HepG2 (cell line): ENCODE measurements at regions not wholly inside any gene's neighbourhood (a gene's known extent, or its start where the extent isn't known, plus 50 kb on each side); places are given as distances from the start of the nearest gene placed in this dataset.

Source experiments
- ATAC-seq: fragments of 200-7000 bp; cut with Tn5 transposase; 3 replicates; pipeline ENCODE4 v1.9.1; 2020; ENCODE audit warnings: mild to moderate bottlenecking, moderate library complexity
- BruUV-seq: library from RNA; stranded (reverse); fragments of 400-500 nt; replicated peaks from 2 replicates; lab custom pipeline; 2021; lab: Mats Ljungman, UMichigan
- CTCF ChIA-PET: fragments of 300-600 bp; formaldehyde crosslinking; extraction: SDS; loops from one replicate; lab custom pipeline; 2021; ENCODE audit warnings: low total read pairs, inconsistent platforms, low intra/inter-chr PET ratio; lab: Yijun Ruan, JAX
- POLR2A ChIA-PET: fragments of 350-600 bp; sonication (Branson Sonifier 250); formaldehyde crosslinking; loops from one replicate; lab custom pipeline; 2020; ENCODE audit warnings: antibody characterized with exemption, inconsistent platforms; lab: Yijun Ruan, JAX
- DNase-seq: peaks from one replicate; pipeline ENCODE4 v3.0.0-alpha.2; 2015; ENCODE audit warnings: low spot score
- FAIRE-seq: peaks from 3 replicates; lab custom pipeline; 2011; peaks lifted over from hg19 to GRCh38; lab: Jason Lieb, UNC
- H2AFZ ChIP-seq: one replicate; pipeline ENCODE4 v1.6.1; 2011; ENCODE audit warnings: low read length, inconsistent platforms
- H3K27ac ChIP-seq: fragments of 300-600 bp; 3 replicates; pipeline ENCODE4 v1.8.0; 2011; ENCODE audit warnings: mixed run types, mild to moderate bottlenecking, mixed read lengths, low read length, inconsistent platforms; ENCODE audit not compliant: insufficient read depth; ENCODE audit errors: extremely low read length
- H3K27me3 ChIP-seq, 2 experiments: fragments of 200-600 bp in 1 of 2; 2 replicates in 1 of 2; 3 replicates in 1 of 2; pipeline versions ENCODE4 v1.6.0 to v1.8.0; 2011; ENCODE audit warnings: low read length in 2 of 2, mild to moderate bottlenecking in 2 of 2, moderate library complexity in 2 of 2, inconsistent platforms in 1 of 2; ENCODE audit not compliant: insufficient read depth in 2 of 2, control insufficient read depth in 1 of 2
- H3K36me3 ChIP-seq, 2 experiments: fragments of 200-600 bp in 1 of 2; replicated peaks in 1 of 2; 2 replicates in 1 of 2; 3 replicates in 1 of 2; pipeline versions ENCODE4 v1.5.1 to v1.8.0; 2011; ENCODE audit warnings: low read length in 2 of 2, inconsistent platforms in 1 of 2; ENCODE audit not compliant: insufficient read depth in 2 of 2, control insufficient read depth in 1 of 2
- H3K4me1 ChIP-seq: 2 replicates; pipeline ENCODE4 v1.5.1; 2012; ENCODE audit warnings: low read length, inconsistent platforms; ENCODE audit not compliant: insufficient read depth
- H3K4me2 ChIP-seq: 2 replicates; pipeline ENCODE4 v1.6.0; 2011; ENCODE audit warnings: low read depth, low read length, inconsistent platforms
- H3K4me3 ChIP-seq, 3 experiments: fragments of 200-600 bp in 1 of 3; sonication (generic), shearing (Covaris generic) in 1 of 3; replicated peaks in 1 of 3; 2 replicates each; pipeline ENCODE4 v1.5.1; 2011 to 2016; ENCODE audit warnings: low read length in 3 of 3, inconsistent platforms in 2 of 3, low read depth in 2 of 3, mild to moderate bottlenecking in 2 of 3, control low read depth in 1 of 3, mixed read lengths in 1 of 3; ENCODE audit not compliant: insufficient read depth in 1 of 3
- H3K79me2 ChIP-seq: one replicate; pipeline ENCODE4 v1.6.1; 2011; ENCODE audit warnings: low read length, inconsistent platforms; ENCODE audit not compliant: insufficient read depth
- H3K9ac ChIP-seq: 2 replicates; pipeline ENCODE4 v1.6.0; 2011; ENCODE audit warnings: mild to moderate bottlenecking, low read depth, low read length, inconsistent platforms; ENCODE audit not compliant: insufficient read depth
- H3K9me3 ChIP-seq: 2 replicates; pipeline ENCODE4 v1.5.1; 2012; ENCODE audit warnings: mild to moderate bottlenecking, low read length
- H4K20me1 ChIP-seq: 2 replicates; pipeline ENCODE4 v1.6.0; 2011; ENCODE audit warnings: inconsistent platforms, mild to moderate bottlenecking, low read length, moderate library complexity; ENCODE audit not compliant: insufficient read depth
- ATF7 ChIP-seq, 2 experiments: fragments of 450-650 bp in 1 of 2; sonication (generic) in 1 of 2; formaldehyde crosslinking in 1 of 2; IDR thresholded peaks; 2 replicates each; pipeline versions ENCODE4 v1.4.0 to v1.6.1; 2016 to 2020; ENCODE audit warnings: antibody characterized with exemption in 1 of 2, mild to moderate bottlenecking in 1 of 2, missing genetic modification reagents in 1 of 2
- CEBPB ChIP-seq: IDR thresholded peaks from 2 replicates; pipeline ENCODE4 v1.6.1; 2011; ENCODE audit warnings: low read depth, low read length, improper control_type of control experiment, borderline replicate concordance
- HMG20A ChIP-seq: IDR thresholded peaks from 2 replicates; pipeline ENCODE4 v1.6.1; 2016; ENCODE audit warnings: borderline replicate concordance
- NCOA1 ChIP-seq: sonication (generic); formaldehyde crosslinking; IDR thresholded peaks from 2 replicates; pipeline ENCODE4 v1.9.0; 2021; ENCODE audit warnings: missing genetic modification reagents
- SNAI1 ChIP-seq: sonication (generic); formaldehyde crosslinking; IDR thresholded peaks from 2 replicates; pipeline ENCODE4 v1.5.0; 2020; ENCODE audit warnings: mild to moderate bottlenecking, missing genetic modification reagents, borderline replicate concordance
- ZNF136 ChIP-seq: sonication (generic); formaldehyde crosslinking; IDR thresholded peaks from 2 replicates; pipeline ENCODE4 v1.8.1; 2022; ENCODE audit warnings: low read depth, mild to moderate bottlenecking, moderate library complexity, missing genetic modification reagents
- ZNF343 ChIP-seq: sonication (generic); formaldehyde crosslinking; IDR thresholded peaks from 2 replicates; pipeline ENCODE4 v1.4.0; 2020; ENCODE audit warnings: mild to moderate bottlenecking, missing genetic modification reagents
- ZNF383 ChIP-seq: sonication (generic); formaldehyde crosslinking; IDR thresholded peaks from 2 replicates; pipeline ENCODE4 v1.4.0; 2020; ENCODE audit warnings: missing genetic modification reagents, mild to moderate bottlenecking, borderline replicate concordance
- ZNF550 ChIP-seq: sonication (generic); formaldehyde crosslinking; IDR thresholded peaks from 2 replicates; pipeline ENCODE4 v1.4.0; 2020; ENCODE audit warnings: mild to moderate bottlenecking, missing genetic modification reagents, borderline replicate concordance
- ZNF556 ChIP-seq: sonication (generic); formaldehyde crosslinking; IDR thresholded peaks from 2 replicates; pipeline ENCODE4 v1.4.0; 2020; ENCODE audit warnings: mild to moderate bottlenecking, missing genetic modification reagents, borderline replicate concordance
- ZNF558 ChIP-seq: sonication (generic); formaldehyde crosslinking; IDR thresholded peaks from 2 replicates; pipeline ENCODE4 v1.9.0; 2022; ENCODE audit warnings: mild to moderate bottlenecking, missing genetic modification reagents, borderline replicate concordance
- ZNF75D ChIP-seq: sonication (generic); formaldehyde crosslinking; IDR thresholded peaks from 2 replicates; pipeline ENCODE4 v1.8.1; 2023; ENCODE audit warnings: missing genetic modification reagents, mild to moderate bottlenecking, borderline replicate concordance
- WGBS: methylation state at CpG from one replicate; pipeline ENCODE4 v1.1.6; 2017; ENCODE audit warnings: low lambda C conversion rate; 5-methylcytosine and 5-hydroxymethylcytosine counted together
- in situ Hi-C: cut with HindIII; loops from 2 replicates; pipeline ENCODE4 v1.10.0; 2017; ENCODE audit warnings: low pct_unique_long_range_greater_than_20kb; ENCODE audit not compliant: extremely low pct_ligation_motif_present
- intact Hi-C: fragments of 100-400 bp; cut with micrococcal nuclease; formaldehyde crosslinking; loops from one replicate; pipeline ENCODE4 v1.10.0; 2022; ENCODE audit not compliant: unreplicated experiment
- TF ChIP-seq, protein P1 (sequence below): sonication (generic); formaldehyde crosslinking; IDR thresholded peaks from 2 replicates; pipeline ENCODE4 v1.4.0; 2020; ENCODE audit warnings: missing genetic modification reagents, borderline replicate concordance
- TF ChIP-seq, protein P2 (sequence below): sonication (generic); formaldehyde crosslinking; IDR thresholded peaks from 2 replicates; pipeline ENCODE4 v1.8.1; 2022; ENCODE audit warnings: mild to moderate bottlenecking, missing genetic modification reagents
- TF ChIP-seq, protein P3 (sequence below): sonication (generic); formaldehyde crosslinking; IDR thresholded peaks from 2 replicates; pipeline ENCODE4 v1.5.0; 2020; ENCODE audit warnings: missing genetic modification reagents

DNA sequence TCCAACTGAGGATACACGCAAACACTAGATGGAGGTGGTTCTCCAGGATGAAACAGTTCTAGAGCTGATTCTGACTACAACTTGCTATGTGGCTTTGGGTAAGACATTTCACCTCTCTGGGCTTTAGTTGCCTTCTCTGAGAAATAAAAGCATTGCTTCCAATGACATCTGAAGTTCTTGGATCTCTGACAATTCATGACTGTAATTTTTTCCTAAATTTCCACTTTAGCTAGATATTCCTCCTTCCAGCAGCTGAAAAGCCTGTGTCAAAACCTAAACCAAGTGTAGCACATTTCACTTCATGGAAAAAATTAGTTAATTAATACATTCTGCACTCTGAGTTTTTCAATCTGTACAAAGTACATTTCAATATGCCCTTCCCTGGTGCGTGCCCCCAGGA, 50.0 kb upstream of the ANK3 start:
- no peak for TF ChIP-seq ZNF556 (CRISPR knock-in tag)
- TF ChIP-seq ZNF75D, result no peak
- no peak for TF ChIP-seq ZNF343 (CRISPR knock-in tag)
- TF ChIP-seq ZNF383 (CRISPR knock-in tag), result no peak
- no peak for TF ChIP-seq ZNF550
- TF ChIP-seq ZNF136 (CRISPR knock-in tag), result no peak
- TF ChIP-seq NCOA1 (CRISPR knock-in tag), result no peak
- TF ChIP-seq, protein P1, sequence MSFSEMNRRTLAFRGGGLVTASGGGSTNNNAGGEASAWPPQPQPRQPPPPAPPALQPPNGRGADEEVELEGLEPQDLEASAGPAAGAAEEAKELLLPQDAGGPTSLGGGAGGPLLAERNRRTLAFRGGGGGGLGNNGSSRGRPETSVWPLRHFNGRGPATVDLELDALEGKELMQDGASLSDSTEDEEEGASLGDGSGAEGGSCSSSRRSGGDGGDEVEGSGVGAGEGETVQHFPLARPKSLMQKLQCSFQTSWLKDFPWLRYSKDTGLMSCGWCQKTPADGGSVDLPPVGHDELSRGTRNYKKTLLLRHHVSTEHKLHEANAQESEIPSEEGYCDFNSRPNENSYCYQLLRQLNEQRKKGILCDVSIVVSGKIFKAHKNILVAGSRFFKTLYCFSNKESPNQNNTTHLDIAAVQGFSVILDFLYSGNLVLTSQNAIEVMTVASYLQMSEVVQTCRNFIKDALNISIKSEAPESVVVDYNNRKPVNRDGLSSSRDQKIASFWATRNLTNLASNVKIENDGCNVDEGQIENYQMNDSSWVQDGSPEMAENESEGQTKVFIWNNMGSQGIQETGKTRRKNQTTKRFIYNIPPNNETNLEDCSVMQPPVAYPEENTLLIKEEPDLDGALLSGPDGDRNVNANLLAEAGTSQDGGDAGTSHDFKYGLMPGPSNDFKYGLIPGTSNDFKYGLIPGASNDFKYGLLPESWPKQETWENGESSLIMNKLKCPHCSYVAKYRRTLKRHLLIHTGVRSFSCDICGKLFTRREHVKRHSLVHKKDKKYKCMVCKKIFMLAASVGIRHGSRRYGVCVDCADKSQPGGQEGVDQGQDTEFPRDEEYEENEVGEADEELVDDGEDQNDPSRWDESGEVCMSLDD (CRISPR knock-in tag), result no peak
- TF ChIP-seq SNAI1 (CRISPR knock-in tag), result no peak
- TF ChIP-seq HMG20A, result no peak
- TF ChIP-seq, protein P2, sequence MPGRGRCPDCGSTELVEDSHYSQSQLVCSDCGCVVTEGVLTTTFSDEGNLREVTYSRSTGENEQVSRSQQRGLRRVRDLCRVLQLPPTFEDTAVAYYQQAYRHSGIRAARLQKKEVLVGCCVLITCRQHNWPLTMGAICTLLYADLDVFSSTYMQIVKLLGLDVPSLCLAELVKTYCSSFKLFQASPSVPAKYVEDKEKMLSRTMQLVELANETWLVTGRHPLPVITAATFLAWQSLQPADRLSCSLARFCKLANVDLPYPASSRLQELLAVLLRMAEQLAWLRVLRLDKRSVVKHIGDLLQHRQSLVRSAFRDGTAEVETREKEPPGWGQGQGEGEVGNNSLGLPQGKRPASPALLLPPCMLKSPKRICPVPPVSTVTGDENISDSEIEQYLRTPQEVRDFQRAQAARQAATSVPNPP (CRISPR knock-in tag), result no peak
- no peak for TF ChIP-seq ZNF558 (CRISPR knock-in tag)
- no peak for TF ChIP-seq CEBPB
- TF ChIP-seq ATF7 (IDR thresholded peaks at IDR 0.05), result no peak
- no peak for TF ChIP-seq ATF7 (CRISPR knock-in tag; IDR thresholded peaks at IDR 0.05)
- TF ChIP-seq, protein P3, sequence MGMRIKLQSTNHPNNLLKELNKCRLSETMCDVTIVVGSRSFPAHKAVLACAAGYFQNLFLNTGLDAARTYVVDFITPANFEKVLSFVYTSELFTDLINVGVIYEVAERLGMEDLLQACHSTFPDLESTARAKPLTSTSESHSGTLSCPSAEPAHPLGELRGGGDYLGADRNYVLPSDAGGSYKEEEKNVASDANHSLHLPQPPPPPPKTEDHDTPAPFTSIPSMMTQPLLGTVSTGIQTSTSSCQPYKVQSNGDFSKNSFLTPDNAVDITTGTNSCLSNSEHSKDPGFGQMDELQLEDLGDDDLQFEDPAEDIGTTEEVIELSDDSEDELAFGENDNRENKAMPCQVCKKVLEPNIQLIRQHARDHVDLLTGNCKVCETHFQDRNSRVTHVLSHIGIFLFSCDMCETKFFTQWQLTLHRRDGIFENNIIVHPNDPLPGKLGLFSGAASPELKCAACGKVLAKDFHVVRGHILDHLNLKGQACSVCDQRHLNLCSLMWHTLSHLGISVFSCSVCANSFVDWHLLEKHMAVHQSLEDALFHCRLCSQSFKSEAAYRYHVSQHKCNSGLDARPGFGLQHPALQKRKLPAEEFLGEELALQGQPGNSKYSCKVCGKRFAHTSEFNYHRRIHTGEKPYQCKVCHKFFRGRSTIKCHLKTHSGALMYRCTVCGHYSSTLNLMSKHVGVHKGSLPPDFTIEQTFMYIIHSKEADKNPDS, result no peak
- WGBS, result 43% methylated on average over 2 of the region's 2 CpGs
- Histone ChIP-seq H3K4me3 (no peak overlapping the region), H2AFZ (no peak overlapping the region), H3K27me3 (no peaks in the 10 kb centered on the region), H3K36me3 (no peaks in the 10 kb centered on the region), H3K9ac (no peak overlapping the region), H3K4me1 (no peaks in the 10 kb centered on the region), H4K20me1 (no peaks in the 10 kb centered on the region), H3K4me2 (no peak overlapping the region), H3K27ac (no peak overlapping the region), H3K79me2 (no peaks in the 10 kb centered on the region), H3K9me3 (no peaks in the 10 kb centered on the region)
- CTCF ChIA-PET, result no interaction called here
- no peak for DNase-seq
- BruUV-seq, result no TSS peak
- no peak for ATAC-seq
- intact Hi-C loops, result loop anchor here (5.0 kb wide), 1 partner anchor 328 kb away; no protein-coding TSS in a partner anchor
- POLR2A ChIA-PET, result no interaction called here
- FAIRE-seq, result no peak
- in situ Hi-C loops, result loop anchor here (10.0 kb wide), 1 partner anchor 235 kb away; no protein-coding TSS in a partner anchor
